ENCODE measurements at regions not wholly inside any gene's neighbourhood (a gene's known extent, or its start where the extent isn't known, plus 50 kb on each side); places are given as distances from the start of the nearest gene placed in this dataset.
A peak's percentile ranks its signal among the peaks of the same experiment; 100 is the strongest.

- Mint-ChIP-seq H3K9me3 (ENCODE audit: unreplicated experiment) (peaks cover 16% of the 10 kb centered on the region), H3K27me3 (ENCODE audit: insufficient read depth, unreplicated experiment) (no peaks in the 10 kb centered on the region), H3K4me3 (ENCODE audit: unreplicated experiment) (no peak overlapping the region), H3K27ac (ENCODE audit: unreplicated experiment) (no peak overlapping the region), H3K4me1 (ENCODE audit: low read depth, unreplicated experiment) (peaks cover 19% of the 10 kb centered on the region), H3K36me3 (ENCODE audit: insufficient read depth, unreplicated experiment) (peaks cover 2% of the 10 kb centered on the region)
- H3K4me1 ChIP-seq, result peaks cover 16% of the 10 kb centered on the region
- H3K9me3 ChIP-seq, result no peaks in the 10 kb centered on the region
- no peaks in the 10 kb centered on the region for H3K27me3 ChIP-seq (replicated peaks; ENCODE audit: control insufficient read depth, insufficient read depth, low read length)
- no peaks in the 10 kb centered on the region for H3K36me3 ChIP-seq (ENCODE audit: control insufficient read depth, insufficient read depth, low read length)
- no peak for DNase-seq
- TF ChIP-seq CTCF (IDR thresholded peaks at IDR 0.05; ENCODE audit: insufficient read depth in 1 of 2, low read depth in 1 of 2, low read length in 1 of 2, severe bottlenecking in 1 of 2, unreplicated experiment in 1 of 2), result no peak
- CTCF ChIA-PET, result no interaction called here
- no peak overlapping the region for H3K4me3 ChIP-seq (ENCODE audit: low read depth, low read length)
- intact Hi-C loops (cut with micrococcal nuclease; ENCODE audit: unreplicated experiment), result no loop called here
- BruUV-seq (replicated peaks), result no TSS peak
- POLR2A ChIA-PET, result no interaction called here
Measured at GRCh38 chr3:194231929-194232832, 96.2 kb downstream of the HES1 start.

DNA sequence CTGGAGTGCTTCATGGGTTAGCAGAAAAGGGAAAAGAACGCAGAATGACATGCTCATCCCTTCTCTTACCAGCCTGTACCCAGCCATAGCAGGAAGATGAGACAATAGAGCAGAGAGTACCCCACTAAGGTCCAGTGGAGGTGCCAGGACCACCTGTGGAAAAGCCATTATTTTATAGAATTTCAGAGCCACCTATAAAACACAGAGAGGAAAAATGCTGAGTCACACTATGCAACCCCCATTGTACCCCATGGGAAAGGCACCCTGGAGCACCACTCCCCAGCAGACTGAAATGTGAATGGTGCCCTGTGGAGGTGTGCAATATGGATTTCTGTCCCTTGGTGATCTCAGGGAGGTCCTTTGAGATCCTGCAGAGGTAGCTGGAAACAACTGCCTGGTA, 97.2 kb downstream of the HES1 start:
- intact Hi-C loops (cut with micrococcal nuclease; ENCODE audit: unreplicated experiment), result no loop called here
- Histone ChIP-seq H3K9me3 (no peaks in the 10 kb centered on the region), H3K36me3 (ENCODE audit: control insufficient read depth, insufficient read depth, low read length) (no peaks in the 10 kb centered on the region), H3K27me3 (replicated peaks; ENCODE audit: control insufficient read depth, insufficient read depth, low read length) (no peaks in the 10 kb centered on the region), H3K4me3 (ENCODE audit: low read depth, low read length) (no peak overlapping the region), H3K4me1 (peaks cover 16% of the 10 kb centered on the region)
- DNase-seq, result no peak
- no TSS peak for BruUV-seq (replicated peaks)
- Mint-ChIP-seq H3K27me3 (ENCODE audit: insufficient read depth, unreplicated experiment) (no peaks in the 10 kb centered on the region), H3K4me1 (ENCODE audit: low read depth, unreplicated experiment) (peaks cover 23% of the 10 kb centered on the region), H3K9me3 (ENCODE audit: unreplicated experiment) (peaks cover 15% of the 10 kb centered on the region), H3K36me3 (ENCODE audit: insufficient read depth, unreplicated experiment) (peaks cover 6% of the 10 kb centered on the region), H3K4me3 (ENCODE audit: unreplicated experiment) (no peak overlapping the region), H3K27ac (ENCODE audit: unreplicated experiment) (no peak overlapping the region)
- ChIA-PET POLR2A (no interaction called here), CTCF (no interaction called here)
- no peak for TF ChIP-seq CTCF (IDR thresholded peaks at IDR 0.05; ENCODE audit: insufficient read depth in 1 of 2, low read depth in 1 of 2, low read length in 1 of 2, severe bottlenecking in 1 of 2, unreplicated experiment in 1 of 2)

- CTCF ChIA-PET, result no interaction called here
Measured at GRCh38 chr3:194235160-194235559, 99.2 kb downstream of the HES1 start.

More at GRCh38 chr3:194235160-194235559, 99.2 kb downstream of the HES1 start:
- H3K9me3 Mint-ChIP-seq (ENCODE audit: unreplicated experiment), result peaks cover 15% of the 10 kb centered on the region
- H3K4me3 Mint-ChIP-seq (ENCODE audit: unreplicated experiment), result no peak overlapping the region
- H3K27me3 Mint-ChIP-seq (ENCODE audit: insufficient read depth, unreplicated experiment), result no peaks in the 10 kb centered on the region
- H3K4me1 Mint-ChIP-seq (ENCODE audit: low read depth, unreplicated experiment), result peaks cover 23% of the 10 kb centered on the region
- peak overlapping the region; percentile 14 for H3K27ac Mint-ChIP-seq (ENCODE audit: unreplicated experiment)
- intact Hi-C loops (cut with micrococcal nuclease; ENCODE audit: unreplicated experiment), result loop anchor here (2.0 kb wide), 1 partner anchor 62 kb away; no protein-coding TSS in a partner anchor
- H3K9me3 ChIP-seq, result no peaks in the 10 kb centered on the region
- H3K36me3 Mint-ChIP-seq (ENCODE audit: insufficient read depth, unreplicated experiment), result peaks cover 6% of the 10 kb centered on the region
- peak in 1 of 2 experiments; percentile 29 for DNase-seq
- H3K4me1 ChIP-seq, result peaks cover 16% of the 10 kb centered on the region
- BruUV-seq (replicated peaks), result no TSS peak
- no peak overlapping the region for H3K4me3 ChIP-seq (ENCODE audit: low read depth, low read length)
- no peaks in the 10 kb centered on the region for H3K27me3 ChIP-seq (replicated peaks; ENCODE audit: control insufficient read depth, insufficient read depth, low read length)
- H3K36me3 ChIP-seq (ENCODE audit: control insufficient read depth, insufficient read depth, low read length), result no peaks in the 10 kb centered on the region
- TF ChIP-seq CTCF (IDR thresholded peaks at IDR 0.05; ENCODE audit: insufficient read depth in 1 of 2, low read depth in 1 of 2, low read length in 1 of 2, severe bottlenecking in 1 of 2, unreplicated experiment in 1 of 2), result no peak
- POLR2A ChIA-PET, result interaction anchor here (0.7 kb wide), 1 partner anchor 134 kb away, joined by 5 read pairs; no protein-coding TSS in a partner anchor

Measured in Caco-2 (cell line).